HCT116 (cell line): ENCODE measurements at regions not wholly inside any gene's neighbourhood (a gene's known extent, or its start where the extent isn't known, plus 50 kb on each side); places are given as distances from the start of the nearest gene placed in this dataset.

Source experiments
- ATAC-seq: fragments of 200-7000 bp; cut with Tn5 transposase; 2 replicates; pipeline ENCODE4 v1.9.1; 2020; ENCODE audit warnings: mild to moderate bottlenecking, moderate library complexity
- BruUV-seq: library from RNA; stranded (reverse); fragments of 400-500 nt; replicated peaks from 2 replicates; lab custom pipeline; 2021; lab: Mats Ljungman, UMichigan
- CTCF ChIA-PET: fragments of 300-600 bp; sonication (Branson Sonifier 250); formaldehyde crosslinking; loops from one replicate; lab custom pipeline; 2021; ENCODE audit warnings: antibody characterized with exemption; lab: Charles Lee
- POLR2A ChIA-PET: fragments of 300-600, 350-600 bp; sonication (Branson Sonifier 250); formaldehyde crosslinking; loops from one replicate; lab custom pipeline; 2021; ENCODE audit warnings: antibody characterized with exemption; lab: Charles Lee
- RAD21 ChIA-PET, 2 experiments: fragments of 300-600 bp; sonication (Branson Sonifier 250); formaldehyde crosslinking; loops; one replicate each; lab custom pipeline; 2023; ENCODE audit warnings: low total read pairs in 2 of 2; ENCODE audit not compliant: uncharacterized antibody in 2 of 2, unreplicated experiment in 2 of 2, low non-redundant PET in 1 of 2; lab: Charles Lee
- DNase-seq: peaks from one replicate; pipeline ENCODE4 v3.0.0-alpha.2; 2010; ENCODE audit warnings: low read depth, low spot score
- H2AFZ ChIP-seq: fragments of 200-600 bp; shearing (Covaris generic), sonication (generic); 2 replicates; pipeline ENCODE4 v1.6.1; 2017; ENCODE audit warnings: low read depth, mixed run types, mixed read lengths, antibody characterized with exemption, low read length; ENCODE audit not compliant: poor library complexity, severe bottlenecking
- H3K27ac ChIP-seq: 2 replicates; pipeline ENCODE4 v1.5.1; 2012; ENCODE audit warnings: low read depth, low read length
- H3K27me3 ChIP-seq: fragments of 200-600 bp; sonication (generic); 2 replicates; pipeline ENCODE4 v1.6.1; 2016; ENCODE audit warnings: mixed run types, low read length, mixed read lengths; ENCODE audit not compliant: insufficient read depth
- H3K36me3 ChIP-seq, 2 experiments: fragments of 200-500 bp in 1 of 2; fragments of 200-600 bp in 1 of 2; sonication (Bioruptor generic) in 1 of 2; sonication (generic) in 1 of 2; 2 replicates each; pipeline versions ENCODE4 v1.5.1 to v1.6.1; 2014 to 2016; ENCODE audit warnings: low read length in 2 of 2, inconsistent platforms in 1 of 2, mixed read lengths in 1 of 2, mixed run types in 1 of 2; ENCODE audit not compliant: insufficient read depth in 2 of 2, control insufficient read depth in 1 of 2
- H3K4me1 ChIP-seq, 2 experiments: fragments of 200-600 bp in 1 of 2; sonication (generic) in 1 of 2; 2 replicates each; pipeline versions ENCODE4 v1.5.1 to v1.6.1; 2012 to 2017; ENCODE audit warnings: low read length in 2 of 2, inconsistent platforms in 1 of 2, mild to moderate bottlenecking in 1 of 2, mixed read lengths in 1 of 2, mixed run types in 1 of 2, moderate library complexity in 1 of 2; ENCODE audit not compliant: insufficient read depth in 2 of 2, control insufficient read depth in 1 of 2
- H3K4me2 ChIP-seq: fragments of 200-600 bp; sonication (generic); 2 replicates; pipeline ENCODE4 v1.6.1; 2017; ENCODE audit warnings: mixed run types, low read length, mixed read lengths
- H3K4me3 ChIP-seq, 2 experiments: fragments of 200-600 bp in 1 of 2; sonication (generic) in 1 of 2; replicated peaks in 1 of 2; 2 replicates each; pipeline ENCODE4 v1.5.1; 2011 to 2016; ENCODE audit warnings: low read length in 2 of 2, control low read depth in 1 of 2, low read depth in 1 of 2, mild to moderate bottlenecking in 1 of 2, mixed read lengths in 1 of 2, mixed run types in 1 of 2
- H3K79me2 ChIP-seq: fragments of 200-600 bp; sonication (generic); 2 replicates; pipeline ENCODE4 v1.6.1; 2017; ENCODE audit warnings: mild to moderate bottlenecking, mixed run types, low read length, moderate library complexity, mixed read lengths; ENCODE audit not compliant: insufficient read depth
- H3K9ac ChIP-seq: fragments of 200-600 bp; sonication (generic); 2 replicates; pipeline ENCODE4 v1.6.1; 2016; ENCODE audit warnings: low read length, mixed read lengths
- H3K9me2 ChIP-seq: fragments of 200-600 bp; sonication (generic), shearing (Covaris generic); 2 replicates; pipeline ENCODE4 v1.6.1; 2017; ENCODE audit warnings: mixed run types, mild to moderate bottlenecking, moderate library complexity; ENCODE audit not compliant: insufficient read depth
- H3K9me3 ChIP-seq, 2 experiments: fragments of 200-500 bp in 1 of 2; fragments of 200-600 bp in 1 of 2; sonication (Bioruptor generic) in 1 of 2; sonication (generic) in 1 of 2; 2 replicates each; pipeline ENCODE4 v1.6.1; 2014 to 2017; ENCODE audit warnings: low read length in 2 of 2, mixed read lengths in 2 of 2, inconsistent platforms in 1 of 2, low read depth in 1 of 2, mild to moderate bottlenecking in 1 of 2, mixed run types in 1 of 2, moderate library complexity in 1 of 2; ENCODE audit not compliant: control insufficient read depth in 1 of 2, insufficient read depth in 1 of 2
- H4K20me1 ChIP-seq: fragments of 200-600 bp; sonication (generic), shearing (Covaris generic); 2 replicates; pipeline ENCODE4 v1.6.1; 2017; ENCODE audit warnings: mixed run types, mild to moderate bottlenecking, moderate library complexity; ENCODE audit not compliant: insufficient read depth
- CBX3 ChIP-seq: IDR thresholded peaks from 2 replicates; pipeline ENCODE4 v1.6.1; 2012; ENCODE audit warnings: low read depth
- ELF1 ChIP-seq: IDR thresholded peaks from 2 replicates; pipeline ENCODE4 v1.6.1; 2012; ENCODE audit warnings: low read depth, borderline replicate concordance
- POLR2AphosphoS5 ChIP-seq: IDR thresholded peaks from 2 replicates; pipeline ENCODE4 v1.6.1; 2011; ENCODE audit warnings: mild to moderate bottlenecking, low read depth, low read length, moderate library complexity
- ZFX ChIP-seq: fragments of 450-650 bp; IDR thresholded peaks from 2 replicates; pipeline ENCODE4 v1.6.1; 2017
- ZNF274 ChIP-seq: fragments of 200-500 bp; sonication (Bioruptor generic); IDR thresholded peaks from 2 replicates; pipeline ENCODE4 v1.6.1; 2014; ENCODE audit warnings: mild to moderate bottlenecking, low read depth, low read length, inconsistent platforms
- intact Hi-C: fragments of 100-400 bp; cut with micrococcal nuclease; formaldehyde crosslinking; loops from 2 replicates; pipeline ENCODE4 v1.10.0; 2022
- TF ChIP-seq, protein P1 (sequence below): IDR thresholded peaks from 2 replicates; pipeline ENCODE4 v1.6.1; 2012; ENCODE audit warnings: low read depth
- TF ChIP-seq, protein P2 (sequence below): IDR thresholded peaks from 2 replicates; pipeline ENCODE4 v1.6.1; 2012
- TF ChIP-seq, protein P3 (sequence below): IDR thresholded peaks from 2 replicates; pipeline ENCODE4 v1.6.1; 2012

DNA sequence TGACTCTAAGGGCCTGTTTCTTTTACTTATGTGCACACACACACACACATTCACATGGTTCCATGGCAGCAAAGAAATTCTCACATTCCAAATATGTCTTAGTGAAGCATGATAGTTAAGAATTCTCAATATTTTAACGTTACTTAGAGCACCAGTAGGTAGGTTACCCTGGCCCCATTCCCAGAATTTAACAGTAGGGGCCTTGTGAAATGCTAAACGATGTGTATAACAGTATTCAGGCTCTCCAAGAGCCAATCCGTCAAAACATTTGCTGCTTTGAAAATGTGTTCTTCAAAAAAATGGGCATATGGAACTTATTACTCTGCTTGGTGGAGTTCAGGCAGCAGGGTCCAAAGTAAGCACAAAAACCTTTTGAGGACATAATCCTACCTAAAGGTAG lies 93.7 kb upstream of the DAB2 start:
- Histone ChIP-seq H3K4me3 (no peak overlapping the region), H3K4me1 (peaks cover 0 to 7% of the 10 kb centered on the region in 2 experiments; a peak in 1 of 4 replicates), H3K9me3 (no peaks in the 10 kb centered on the region), H3K27ac (no peak overlapping the region), H3K79me2 (no peaks in the 10 kb centered on the region), H3K27me3 (no peaks in the 10 kb centered on the region), H4K20me1 (no peaks in the 10 kb centered on the region), H3K4me2 (no peak overlapping the region)
- ATAC-seq (no peak), DNase-seq (no peak)
- intact Hi-C loops = no loop called here
- ChIA-PET RAD21 (no interaction called here), CTCF (interaction anchor here (1.0 kb wide), 1 partner anchor 142 kb away, joined by 3 read pairs; no protein-coding TSS in a partner anchor), POLR2A (no interaction called here)
- no peak for TF ChIP-seq ZFX
- TF ChIP-seq, all 23 proteins: peak for 0
- H2AFZ ChIP-seq = no peak overlapping the region
- H3K36me3 ChIP-seq = no peaks in the 10 kb centered on the region
- no TSS peak for BruUV-seq
- H3K9ac ChIP-seq = no peak overlapping the region
- no peaks in the 10 kb centered on the region for H3K9me2 ChIP-seq

DNA sequence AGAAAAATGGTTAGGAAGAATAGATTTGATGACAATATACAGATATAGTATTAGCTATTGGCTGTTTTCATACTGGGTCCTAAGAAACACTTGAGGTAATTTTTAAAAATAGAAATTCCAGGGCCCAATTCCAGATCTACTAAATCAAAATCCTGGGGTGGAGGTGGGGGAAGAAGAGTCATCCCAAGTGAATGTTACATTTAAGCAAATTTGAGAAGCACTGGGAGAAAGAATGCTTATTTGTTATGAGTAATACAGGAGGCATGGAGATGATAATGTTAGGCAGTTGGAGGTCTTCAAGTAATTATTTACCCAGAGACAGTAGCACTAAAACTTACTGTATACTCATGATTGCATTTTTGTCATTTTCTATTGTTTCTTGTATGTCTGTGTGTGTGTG lies 93.0 kb upstream of the DAB2 start:
- Histone ChIP-seq H3K9me2 (no peaks in the 10 kb centered on the region), H3K4me1 (peaks cover 0 to 13% of the 10 kb centered on the region in 2 experiments; a peak in 1 of 4 replicates), H2AFZ (no peak overlapping the region), H3K9me3 (no peaks in the 10 kb centered on the region), H3K79me2 (no peaks in the 10 kb centered on the region), H3K27me3 (no peaks in the 10 kb centered on the region), H3K4me2 (no peak overlapping the region), H3K27ac (no peak overlapping the region), H3K36me3 (no peaks in the 10 kb centered on the region), H3K9ac (no peak overlapping the region), H3K4me3 (no peak overlapping the region), H4K20me1 (no peaks in the 10 kb centered on the region)
- BruUV-seq = no TSS peak
- TF ChIP-seq POLR2AphosphoS5 = no peak
- TF ChIP-seq, protein P1, sequence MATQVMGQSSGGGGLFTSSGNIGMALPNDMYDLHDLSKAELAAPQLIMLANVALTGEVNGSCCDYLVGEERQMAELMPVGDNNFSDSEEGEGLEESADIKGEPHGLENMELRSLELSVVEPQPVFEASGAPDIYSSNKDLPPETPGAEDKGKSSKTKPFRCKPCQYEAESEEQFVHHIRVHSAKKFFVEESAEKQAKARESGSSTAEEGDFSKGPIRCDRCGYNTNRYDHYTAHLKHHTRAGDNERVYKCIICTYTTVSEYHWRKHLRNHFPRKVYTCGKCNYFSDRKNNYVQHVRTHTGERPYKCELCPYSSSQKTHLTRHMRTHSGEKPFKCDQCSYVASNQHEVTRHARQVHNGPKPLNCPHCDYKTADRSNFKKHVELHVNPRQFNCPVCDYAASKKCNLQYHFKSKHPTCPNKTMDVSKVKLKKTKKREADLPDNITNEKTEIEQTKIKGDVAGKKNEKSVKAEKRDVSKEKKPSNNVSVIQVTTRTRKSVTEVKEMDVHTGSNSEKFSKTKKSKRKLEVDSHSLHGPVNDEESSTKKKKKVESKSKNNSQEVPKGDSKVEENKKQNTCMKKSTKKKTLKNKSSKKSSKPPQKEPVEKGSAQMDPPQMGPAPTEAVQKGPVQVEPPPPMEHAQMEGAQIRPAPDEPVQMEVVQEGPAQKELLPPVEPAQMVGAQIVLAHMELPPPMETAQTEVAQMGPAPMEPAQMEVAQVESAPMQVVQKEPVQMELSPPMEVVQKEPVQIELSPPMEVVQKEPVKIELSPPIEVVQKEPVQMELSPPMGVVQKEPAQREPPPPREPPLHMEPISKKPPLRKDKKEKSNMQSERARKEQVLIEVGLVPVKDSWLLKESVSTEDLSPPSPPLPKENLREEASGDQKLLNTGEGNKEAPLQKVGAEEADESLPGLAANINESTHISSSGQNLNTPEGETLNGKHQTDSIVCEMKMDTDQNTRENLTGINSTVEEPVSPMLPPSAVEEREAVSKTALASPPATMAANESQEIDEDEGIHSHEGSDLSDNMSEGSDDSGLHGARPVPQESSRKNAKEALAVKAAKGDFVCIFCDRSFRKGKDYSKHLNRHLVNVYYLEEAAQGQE = no peak
- TF ChIP-seq, protein P2, sequence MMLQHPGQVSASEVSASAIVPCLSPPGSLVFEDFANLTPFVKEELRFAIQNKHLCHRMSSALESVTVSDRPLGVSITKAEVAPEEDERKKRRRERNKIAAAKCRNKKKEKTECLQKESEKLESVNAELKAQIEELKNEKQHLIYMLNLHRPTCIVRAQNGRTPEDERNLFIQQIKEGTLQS = no peak
- TF ChIP-seq CBX3 = no peak
- no peak for TF ChIP-seq ZNF274
- no peak for TF ChIP-seq ELF1
- TF ChIP-seq, protein P3, sequence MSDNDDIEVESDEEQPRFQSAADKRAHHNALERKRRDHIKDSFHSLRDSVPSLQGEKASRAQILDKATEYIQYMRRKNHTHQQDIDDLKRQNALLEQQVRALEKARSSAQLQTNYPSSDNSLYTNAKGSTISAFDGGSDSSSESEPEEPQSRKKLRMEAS = no peak
- RAD21 ChIA-PET = no interaction called here
- no peak for ATAC-seq
- CTCF ChIA-PET = no interaction called here
- POLR2A ChIA-PET = no interaction called here
- DNase-seq = no peak
- intact Hi-C loops = no loop called here
